ENCODE measurements at regions not wholly inside any gene's neighbourhood (a gene's known extent, or its start where the extent isn't known, plus 50 kb on each side); places are given as distances from the start of the nearest gene placed in this dataset.
"Not testable (repeated sequence)": the region's sequence is repeated elsewhere in the genome, so short reads cannot be mapped to it uniquely, and the experiment has no call there.

- intact Hi-C loops (cut with DNase I; ENCODE audit: low total_unique reads): no loop called here
Measured at GRCh38 chr6:145279551-145279950, 455.8 kb downstream of the EPM2A start.

DNA sequence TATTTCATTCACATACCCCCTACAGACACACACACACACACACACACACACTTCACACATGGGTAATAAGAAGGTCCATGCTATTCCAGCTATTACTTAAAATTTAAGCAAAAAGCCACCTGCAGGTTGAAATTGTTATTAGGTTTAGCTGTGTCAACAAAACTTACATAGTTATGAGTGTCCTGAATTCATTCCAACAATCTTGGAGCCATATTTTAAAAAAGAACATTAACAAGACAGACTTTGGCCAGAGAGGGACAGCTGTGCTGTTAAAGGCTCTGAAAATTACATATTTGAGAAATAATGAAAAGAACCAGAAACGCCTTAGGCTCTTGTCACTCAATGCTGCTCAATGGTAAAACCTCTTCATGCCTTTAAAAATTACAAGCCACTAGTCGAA, 455.3 kb downstream of the EPM2A start:
- intact Hi-C loops (cut with DNase I; ENCODE audit: low total_unique reads): no loop called here
- DNase-seq: no peak
- H3K4me3 ChIP-seq: no peak overlapping the region
- 88 to 92% methylated on average over 2 of the region's 2 CpGs for WGBS, 2 donors
- H3K9me3 ChIP-seq: no peaks in the 10 kb centered on the region
- H3K27me3 ChIP-seq: no peaks in the 10 kb centered on the region
- no peak overlapping the region for H3K27ac ChIP-seq
- no peak for TF ChIP-seq POLR2A (IDR thresholded peaks at IDR 0.05)
- TF ChIP-seq CTCF (IDR thresholded peaks at IDR 0.05): no peak
- no peaks in the 10 kb centered on the region for H3K36me3 ChIP-seq (ENCODE audit: low read depth, missing control alignments)
- H3K4me1 ChIP-seq: no peaks in the 10 kb centered on the region

More at GRCh38 chr6:145279551-145279950, 455.8 kb downstream of the EPM2A start:
- Histone ChIP-seq H3K4me1 (no peaks in the 10 kb centered on the region), H3K4me3 (no peak overlapping the region), H3K9me3 (no peaks in the 10 kb centered on the region), H3K36me3 (ENCODE audit: low read depth, missing control alignments) (no peaks in the 10 kb centered on the region), H3K27ac (no peak overlapping the region), H3K27me3 (no peaks in the 10 kb centered on the region)
- no peak for TF ChIP-seq POLR2A (IDR thresholded peaks at IDR 0.05)
- TF ChIP-seq CTCF (IDR thresholded peaks at IDR 0.05): no peak
- no peak for DNase-seq
- WGBS, 2 donors: 94 to 95% methylated on average over 1 of the region's 1 CpG

DNA sequence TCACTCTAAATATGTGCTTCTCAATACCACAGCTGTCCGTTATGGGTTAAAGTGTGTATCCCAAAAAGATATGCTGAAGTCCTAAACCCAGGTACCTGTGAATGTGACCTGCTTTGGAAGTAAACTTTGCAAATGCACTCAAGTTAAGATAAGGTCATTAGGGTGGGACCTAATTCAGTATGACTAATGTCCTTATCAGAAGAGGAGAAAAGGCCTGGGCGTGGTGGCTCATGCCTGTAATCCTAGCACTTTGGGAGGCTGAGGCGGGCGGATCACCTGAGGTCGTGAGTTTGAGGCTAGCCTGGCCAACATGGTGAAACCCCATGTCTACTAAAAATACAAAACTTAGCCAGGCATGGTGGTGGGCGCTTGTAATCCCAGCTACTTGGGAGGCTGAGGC, 452.1 kb downstream of the EPM2A start:
- H3K36me3 ChIP-seq (ENCODE audit: low read depth, missing control alignments); H3K4me1 ChIP-seq; H3K27ac ChIP-seq; intact Hi-C loops (cut with DNase I; ENCODE audit: low total_unique reads); H3K4me3 ChIP-seq; DNase-seq; H3K9me3 ChIP-seq; H3K27me3 ChIP-seq: not testable (repeated sequence)
- 90 to 95% methylated on average over 6 of the region's 6 CpGs for WGBS, 2 donors

GRCh38 chr6:145283856-145284255, 451.5 kb downstream of the EPM2A start:
- Histone ChIP-seq H3K27ac (no peak overlapping the region), H3K27me3 (no peaks in the 10 kb centered on the region), H3K9me3 (no peaks in the 10 kb centered on the region), H3K4me1 (no peaks in the 10 kb centered on the region), H3K4me3 (no peak overlapping the region), H3K36me3 (ENCODE audit: low read depth, missing control alignments) (no peaks in the 10 kb centered on the region)
- intact Hi-C loops (cut with DNase I; ENCODE audit: low total_unique reads): no loop called here
- TF ChIP-seq POLR2A (IDR thresholded peaks at IDR 0.05) (no peak), CTCF (IDR thresholded peaks at IDR 0.05) (no peak)
- WGBS, 2 donors: 89 to 97% methylated on average over 2 of the region's 2 CpGs
- DNase-seq: no peak

DNA sequence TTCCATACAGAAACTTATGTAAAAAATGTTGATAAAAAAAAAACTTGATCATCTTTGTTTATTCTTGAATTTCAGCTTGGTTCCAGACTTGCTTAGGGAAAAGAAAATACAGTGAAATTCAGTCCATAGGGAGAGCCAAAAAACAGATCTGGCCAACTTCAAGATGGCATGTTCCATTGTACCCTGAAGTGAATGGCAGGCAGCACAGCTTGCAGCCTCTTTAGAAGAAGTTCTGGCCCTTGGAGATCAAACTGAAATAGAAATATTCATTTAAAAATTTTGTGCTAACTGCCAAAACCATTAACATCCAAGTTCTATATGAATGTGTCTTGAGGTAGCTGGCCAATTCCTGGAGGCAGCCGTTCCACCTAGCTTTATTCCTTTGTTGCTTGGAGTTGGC, 448.4 kb downstream of the EPM2A start:
- DNase-seq: no peak
- Histone ChIP-seq H3K4me3 (no peak overlapping the region), H3K4me1 (no peaks in the 10 kb centered on the region), H3K9me3 (no peaks in the 10 kb centered on the region), H3K36me3 (ENCODE audit: low read depth, missing control alignments) (no peaks in the 10 kb centered on the region), H3K27me3 (no peaks in the 10 kb centered on the region), H3K27ac (no peak overlapping the region)
- intact Hi-C loops (cut with DNase I; ENCODE audit: low total_unique reads): no loop called here
- 86 to 96% methylated on average over 1 of the region's 1 CpG for WGBS, 2 donors
- TF ChIP-seq POLR2A (IDR thresholded peaks at IDR 0.05): no peak
- TF ChIP-seq CTCF (IDR thresholded peaks at IDR 0.05): no peak
